SH-SY5Y (cell line): ENCODE measurements at regions not wholly inside any gene's neighbourhood (a gene's known extent, or its start where the extent isn't known, plus 50 kb on each side); places are given as distances from the start of the nearest gene placed in this dataset.

Experiments used
- GATA2 ChIP-seq: IDR thresholded peaks from 2 replicates; pipeline ENCODE4 v1.6.1; 2011; ENCODE audit warnings: mild to moderate bottlenecking, low read depth, low read length
- GATA3 ChIP-seq: IDR thresholded peaks from 2 replicates; pipeline ENCODE4 v1.6.1; 2011; ENCODE audit warnings: low read depth, mild to moderate bottlenecking, low read length, moderate library complexity

- no peak for TF ChIP-seq GATA2
- no peak for TF ChIP-seq GATA3
These were observed 724.7 kb upstream of the RAB6C start for GRCh38 chr2:129254718-129255117.

GRCh38 chr2:129255610-129256313 lies 723.7 kb upstream of the RAB6C start:
- no peak for TF ChIP-seq GATA3
- TF ChIP-seq GATA2 = no peak

- TF ChIP-seq GATA3 = no peak
- no peak for TF ChIP-seq GATA2
These were observed 722.8 kb upstream of the RAB6C start for GRCh38 chr2:129256642-129257041.

GRCh38 chr2:129262934-129263333 lies 716.5 kb upstream of the RAB6C start:
- TF ChIP-seq GATA2 (no peak), GATA3 (no peak)

GRCh38 chr2:129263939-129264338 lies 715.5 kb upstream of the RAB6C start:
- TF ChIP-seq GATA3 = no peak
- TF ChIP-seq GATA2 = no peak

GRCh38 chr2:129267559-129267958 lies 711.9 kb upstream of the RAB6C start:
- TF ChIP-seq GATA2 = no peak
- TF ChIP-seq GATA3 = no peak

- TF ChIP-seq GATA2 = no peak
- TF ChIP-seq GATA3 = no peak
These were observed 706.0 kb upstream of the RAB6C start for GRCh38 chr2:129273266-129274037.

GRCh38 chr2:129274038-129274415 lies 705.4 kb upstream of the RAB6C start:
- TF ChIP-seq GATA3 = no peak
- no peak for TF ChIP-seq GATA2

GRCh38 chr2:129274918-129275317 lies 704.5 kb upstream of the RAB6C start:
- TF ChIP-seq GATA2 = no peak
- no peak for TF ChIP-seq GATA3

- no peak for TF ChIP-seq GATA2
- no peak for TF ChIP-seq GATA3
These were observed 703.8 kb upstream of the RAB6C start for GRCh38 chr2:129275706-129276105.

GRCh38 chr2:129276978-129277584 lies 702.4 kb upstream of the RAB6C start:
- no peak for TF ChIP-seq GATA3
- no peak for TF ChIP-seq GATA2

- TF ChIP-seq GATA2 = no peak
- TF ChIP-seq GATA3 = no peak
These were observed 701.9 kb upstream of the RAB6C start for GRCh38 chr2:129277585-129277981.

- TF ChIP-seq GATA2 (0 out of 2 replicates have a peak, but pooled peaks have one; percentile 46), GATA3 (no peak)
These were observed 697.5 kb upstream of the RAB6C start for GRCh38 chr2:129281791-129282530.

- TF ChIP-seq GATA2 (no peak), GATA3 (no peak)
These were observed 694.5 kb upstream of the RAB6C start for GRCh38 chr2:129285012-129285411.

- TF ChIP-seq GATA3 = no peak
- no peak for TF ChIP-seq GATA2
These were observed 686.1 kb upstream of the RAB6C start for GRCh38 chr2:129293326-129293725.
